GM06990 (cell line): ENCODE measurements at regions not wholly inside any gene's neighbourhood (a gene's known extent, or its start where the extent isn't known, plus 50 kb on each side); places are given as distances from the start of the nearest gene placed in this dataset.

ENCODE experiments used
- DNase-seq: peaks from one replicate; pipeline ENCODE4 v3.0.0-alpha.2; 2011; ENCODE audit not compliant: insufficient read length; ENCODE audit errors: extremely low read depth
- H3K27me3 ChIP-seq: replicated peaks from 2 replicates; pipeline ENCODE4 v1.6.0; 2011; ENCODE audit warnings: low read length; ENCODE audit not compliant: control insufficient read depth, insufficient read depth
- H3K36me3 ChIP-seq: 2 replicates; pipeline ENCODE4 v1.5.1; 2011; ENCODE audit warnings: low read length; ENCODE audit not compliant: control insufficient read depth, insufficient read depth
- H3K4me3 ChIP-seq: replicated peaks from 2 replicates; pipeline ENCODE4 v1.5.1; 2011; ENCODE audit warnings: low read depth, mild to moderate bottlenecking, control low read depth, low read length
- CTCF ChIP-seq: IDR thresholded peaks from 2 replicates; pipeline ENCODE4 v1.5.1; 2011; ENCODE audit warnings: low read length, control low read depth, mild to moderate bottlenecking, inconsistent platforms; ENCODE audit not compliant: insufficient read depth, poor library complexity, severe bottlenecking

GRCh38 chr18:25787276-25787675, 303.1 kb downstream of the SS18 start:
- Histone ChIP-seq H3K36me3 (no peaks in the 10 kb centered on the region), H3K4me3 (no peak overlapping the region), H3K27me3 (no peaks in the 10 kb centered on the region; the same call in 1 of the 2 replicates)
- TF ChIP-seq CTCF, result no peak
- DNase-seq, result no peak

- H3K36me3 ChIP-seq, result no peaks in the 10 kb centered on the region
- H3K4me3 ChIP-seq, result no peak overlapping the region
- H3K27me3 ChIP-seq, result no peaks in the 10 kb centered on the region; the same call in 1 of the 2 replicates
- DNase-seq, result no peak
- no peak for TF ChIP-seq CTCF
Observed at GRCh38 chr18:25786758-25787157, 303.7 kb downstream of the SS18 start.

GRCh38 chr18:25780105-25780504, 310.3 kb downstream of the SS18 start:
- H3K4me3 ChIP-seq, result no peak overlapping the region
- TF ChIP-seq CTCF, result no peak
- no peaks in the 10 kb centered on the region for H3K36me3 ChIP-seq
- H3K27me3 ChIP-seq, result no peaks in the 10 kb centered on the region
- no peak for DNase-seq

GRCh38 chr18:25771796-25772195, 318.6 kb downstream of the SS18 start:
- DNase-seq, result no peak
- no peak overlapping the region for H3K4me3 ChIP-seq
- H3K36me3 ChIP-seq, result no peaks in the 10 kb centered on the region
- H3K27me3 ChIP-seq, result no peaks in the 10 kb centered on the region
- no peak for TF ChIP-seq CTCF

- DNase-seq, result no peak
- no peak for TF ChIP-seq CTCF
- H3K27me3 ChIP-seq, result no peaks in the 10 kb centered on the region
- H3K4me3 ChIP-seq, result no peak overlapping the region
- H3K36me3 ChIP-seq, result no peaks in the 10 kb centered on the region
Observed at GRCh38 chr18:25764777-25765176, 325.6 kb downstream of the SS18 start.

- no peak for DNase-seq
- no peak for TF ChIP-seq CTCF
- H3K36me3 ChIP-seq, result no peaks in the 10 kb centered on the region
- H3K4me3 ChIP-seq, result no peak overlapping the region
- no peaks in the 10 kb centered on the region for H3K27me3 ChIP-seq
Observed at GRCh38 chr18:25759111-25759510, 331.3 kb downstream of the SS18 start.
